ENCODE measurements at regions not wholly inside any gene's neighbourhood (a gene's known extent, or its start where the extent isn't known, plus 50 kb on each side); places are given as distances from the start of the nearest gene placed in this dataset.

DNA sequence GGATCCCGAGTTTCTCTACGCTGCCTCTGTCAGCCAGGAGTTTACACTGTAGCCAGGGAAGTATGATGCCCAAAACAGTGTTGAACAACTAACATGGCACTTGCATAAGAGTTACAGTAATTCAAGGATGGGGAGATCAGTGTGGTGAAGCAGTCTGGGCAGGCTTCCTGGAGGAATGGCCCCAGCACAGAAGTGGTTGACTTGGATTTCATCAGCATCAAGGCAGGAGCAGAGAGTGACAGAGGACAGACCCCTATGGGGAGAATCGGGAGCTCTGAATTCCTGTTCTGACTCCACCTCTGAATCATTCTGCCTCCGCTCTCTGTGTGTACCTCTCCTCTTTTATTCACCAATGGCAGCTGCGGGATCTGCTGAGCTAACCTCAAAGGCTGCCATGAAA lies 124.5 kb downstream of the KCNA5 start:
- TF ChIP-seq, protein P1, sequence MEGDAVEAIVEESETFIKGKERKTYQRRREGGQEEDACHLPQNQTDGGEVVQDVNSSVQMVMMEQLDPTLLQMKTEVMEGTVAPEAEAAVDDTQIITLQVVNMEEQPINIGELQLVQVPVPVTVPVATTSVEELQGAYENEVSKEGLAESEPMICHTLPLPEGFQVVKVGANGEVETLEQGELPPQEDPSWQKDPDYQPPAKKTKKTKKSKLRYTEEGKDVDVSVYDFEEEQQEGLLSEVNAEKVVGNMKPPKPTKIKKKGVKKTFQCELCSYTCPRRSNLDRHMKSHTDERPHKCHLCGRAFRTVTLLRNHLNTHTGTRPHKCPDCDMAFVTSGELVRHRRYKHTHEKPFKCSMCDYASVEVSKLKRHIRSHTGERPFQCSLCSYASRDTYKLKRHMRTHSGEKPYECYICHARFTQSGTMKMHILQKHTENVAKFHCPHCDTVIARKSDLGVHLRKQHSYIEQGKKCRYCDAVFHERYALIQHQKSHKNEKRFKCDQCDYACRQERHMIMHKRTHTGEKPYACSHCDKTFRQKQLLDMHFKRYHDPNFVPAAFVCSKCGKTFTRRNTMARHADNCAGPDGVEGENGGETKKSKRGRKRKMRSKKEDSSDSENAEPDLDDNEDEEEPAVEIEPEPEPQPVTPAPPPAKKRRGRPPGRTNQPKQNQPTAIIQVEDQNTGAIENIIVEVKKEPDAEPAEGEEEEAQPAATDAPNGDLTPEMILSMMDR (IDR thresholded peaks at IDR 0.05), result no peak
- no peak for TF ChIP-seq POLR2A (IDR thresholded peaks at IDR 0.05)
